Osteocyte (in vitro differentiated cells): ENCODE measurements at regions not wholly inside any gene's neighbourhood (a gene's known extent, or its start where the extent isn't known, plus 50 kb on each side); places are given as distances from the start of the nearest gene placed in this dataset.
"Not testable (repeated sequence)": the region's sequence is repeated elsewhere in the genome, so short reads cannot be mapped to it uniquely, and the experiment has no call there.

Experiments used
- DNase-seq: peaks from one replicate; pipeline ENCODE4 v3.0.0; 2021; ENCODE audit warnings: mixed read lengths; ENCODE audit not compliant: unreplicated experiment; ENCODE audit errors: extremely low spot score
- H3K27ac Mint-ChIP-seq: one replicate; pipeline ENCODE4 v1.8.0; 2021; ENCODE audit warnings: mild to moderate bottlenecking, mixed read lengths; ENCODE audit not compliant: unreplicated experiment
- H3K27me3 Mint-ChIP-seq: one replicate; pipeline ENCODE4 v1.8.0; 2021; ENCODE audit warnings: mixed read lengths; ENCODE audit not compliant: unreplicated experiment
- H3K36me3 Mint-ChIP-seq: one replicate; pipeline ENCODE4 v1.8.0; 2021; ENCODE audit warnings: mixed read lengths; ENCODE audit not compliant: unreplicated experiment
- H3K4me1 Mint-ChIP-seq: one replicate; pipeline ENCODE4 v1.8.0; 2021; ENCODE audit warnings: mixed read lengths; ENCODE audit not compliant: unreplicated experiment
- H3K4me3 Mint-ChIP-seq: one replicate; pipeline ENCODE4 v1.8.0; 2021; ENCODE audit warnings: mild to moderate bottlenecking, moderate library complexity, mixed read lengths; ENCODE audit not compliant: unreplicated experiment
- H3K9me3 Mint-ChIP-seq: one replicate; pipeline ENCODE4 v1.8.0; 2021; ENCODE audit warnings: mixed read lengths; ENCODE audit not compliant: unreplicated experiment
- CTCF ChIP-seq: fragments of 200-600 bp; sonication (generic); IDR thresholded peaks from 2 replicates; pipeline ENCODE4 v1.5.0; 2021; ENCODE audit warnings: antibody characterized with exemption, mild to moderate bottlenecking, moderate library complexity

GRCh38 chrX:42375086-42375485 is 402.9 kb downstream of the PPP1R2C start:
- no peak overlapping the region for H3K4me3 Mint-ChIP-seq
- TF ChIP-seq CTCF: no peak
- H3K27me3 Mint-ChIP-seq: no peaks in the 10 kb centered on the region
- no peaks in the 10 kb centered on the region for H3K4me1 Mint-ChIP-seq
- DNase-seq: no peak
- H3K36me3 Mint-ChIP-seq: no peaks in the 10 kb centered on the region
- peaks cover 3% of the 10 kb centered on the region for H3K9me3 Mint-ChIP-seq
- no peak overlapping the region for H3K27ac Mint-ChIP-seq

- no peaks in the 10 kb centered on the region for H3K4me1 Mint-ChIP-seq
- H3K4me3 Mint-ChIP-seq: no peak overlapping the region
- H3K27ac Mint-ChIP-seq: no peak overlapping the region
- H3K27me3 Mint-ChIP-seq: no peaks in the 10 kb centered on the region
- DNase-seq: no peak
- H3K9me3 Mint-ChIP-seq: peaks cover 8% of the 10 kb centered on the region
- H3K36me3 Mint-ChIP-seq: no peaks in the 10 kb centered on the region
- TF ChIP-seq CTCF: no peak
These were observed 411.8 kb downstream of the PPP1R2C start for GRCh38 chrX:42366181-42366580.

GRCh38 chrX:42362219-42362618 is 415.7 kb downstream of the PPP1R2C start:
- Mint-ChIP-seq H3K27ac (no peak overlapping the region), H3K4me1 (no peaks in the 10 kb centered on the region), H3K4me3 (no peak overlapping the region), H3K36me3 (no peaks in the 10 kb centered on the region), H3K9me3 (peaks cover 8% of the 10 kb centered on the region), H3K27me3 (no peaks in the 10 kb centered on the region)
- TF ChIP-seq CTCF: no peak
- DNase-seq: no peak

GRCh38 chrX:42342981-42343380 is 419.6 kb upstream of the CASK start:
- H3K27ac Mint-ChIP-seq, H3K4me3 Mint-ChIP-seq, H3K36me3 Mint-ChIP-seq, H3K27me3 Mint-ChIP-seq, DNase-seq, H3K4me1 Mint-ChIP-seq: not testable (repeated sequence)
- peaks cover 29% of the 10 kb centered on the region for H3K9me3 Mint-ChIP-seq
